ENCODE measurements at regions not wholly inside any gene's neighbourhood (a gene's known extent, or its start where the extent isn't known, plus 50 kb on each side); places are given as distances from the start of the nearest gene placed in this dataset.

DNA sequence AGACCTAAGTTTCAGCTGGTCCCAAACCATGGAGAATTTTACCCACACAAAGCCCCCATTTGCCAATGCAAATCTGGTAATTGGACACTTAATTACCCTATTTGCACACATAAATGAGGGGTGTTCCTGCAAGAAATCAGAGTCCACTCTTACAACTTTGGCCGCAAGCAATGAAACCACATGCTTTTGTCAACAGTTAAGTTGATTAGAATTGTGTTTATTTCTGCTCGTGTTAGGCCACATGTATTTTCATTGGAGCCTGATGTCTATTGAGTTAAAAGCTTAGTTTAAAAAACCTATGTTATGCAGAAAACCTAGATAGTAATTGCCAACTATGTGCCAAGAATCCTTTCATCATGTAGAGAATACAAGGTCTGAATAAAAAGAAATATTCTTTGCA, 153.8 kb upstream of the CMC1 start:
- Histone ChIP-seq H3K4me3 (ENCODE audit: low read length) (no peak overlapping the region), H3K4me1 (ENCODE audit: low read length) (no peaks in the 10 kb centered on the region), H2AFZ (ENCODE audit: low read length) (no peak overlapping the region), H3K9me3 (replicated peaks; ENCODE audit: insufficient read depth, low read length) (no peaks in the 10 kb centered on the region), H4K20me1 (ENCODE audit: insufficient read depth, low read length) (no peaks in the 10 kb centered on the region), H3K27ac (ENCODE audit: low read length) (no peak overlapping the region), H3K36me3 (replicated peaks; ENCODE audit: insufficient read depth, low read length) (no peaks in the 10 kb centered on the region), H3K9ac (ENCODE audit: low read length) (no peak overlapping the region), H3K4me2 (ENCODE audit: low read depth, low read length) (no peak overlapping the region), H3K27me3 (replicated peaks; ENCODE audit: insufficient read depth, low read length) (no peaks in the 10 kb centered on the region), H3K9me2 (replicated peaks; ENCODE audit: insufficient read depth, low read length) (no peaks in the 10 kb centered on the region), H3K79me2 (ENCODE audit: low read length) (no peaks in the 10 kb centered on the region), H3F3A (ENCODE audit: insufficient read depth, low read length) (no peaks in the 10 kb centered on the region)
- DNase-seq, result no peak
- TF ChIP-seq EZH2 (optimal IDR thresholded peaks at IDR 0.05; ENCODE audit: low read depth, low read length), result no peak
- no peak for TF ChIP-seq EZH2phosphoT487 (IDR thresholded peaks at IDR 0.05; ENCODE audit: low read length)
- TF ChIP-seq, protein P1, sequence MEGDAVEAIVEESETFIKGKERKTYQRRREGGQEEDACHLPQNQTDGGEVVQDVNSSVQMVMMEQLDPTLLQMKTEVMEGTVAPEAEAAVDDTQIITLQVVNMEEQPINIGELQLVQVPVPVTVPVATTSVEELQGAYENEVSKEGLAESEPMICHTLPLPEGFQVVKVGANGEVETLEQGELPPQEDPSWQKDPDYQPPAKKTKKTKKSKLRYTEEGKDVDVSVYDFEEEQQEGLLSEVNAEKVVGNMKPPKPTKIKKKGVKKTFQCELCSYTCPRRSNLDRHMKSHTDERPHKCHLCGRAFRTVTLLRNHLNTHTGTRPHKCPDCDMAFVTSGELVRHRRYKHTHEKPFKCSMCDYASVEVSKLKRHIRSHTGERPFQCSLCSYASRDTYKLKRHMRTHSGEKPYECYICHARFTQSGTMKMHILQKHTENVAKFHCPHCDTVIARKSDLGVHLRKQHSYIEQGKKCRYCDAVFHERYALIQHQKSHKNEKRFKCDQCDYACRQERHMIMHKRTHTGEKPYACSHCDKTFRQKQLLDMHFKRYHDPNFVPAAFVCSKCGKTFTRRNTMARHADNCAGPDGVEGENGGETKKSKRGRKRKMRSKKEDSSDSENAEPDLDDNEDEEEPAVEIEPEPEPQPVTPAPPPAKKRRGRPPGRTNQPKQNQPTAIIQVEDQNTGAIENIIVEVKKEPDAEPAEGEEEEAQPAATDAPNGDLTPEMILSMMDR (IDR thresholded peaks at IDR 0.05; ENCODE audit: low read length), result no peak

DNA sequence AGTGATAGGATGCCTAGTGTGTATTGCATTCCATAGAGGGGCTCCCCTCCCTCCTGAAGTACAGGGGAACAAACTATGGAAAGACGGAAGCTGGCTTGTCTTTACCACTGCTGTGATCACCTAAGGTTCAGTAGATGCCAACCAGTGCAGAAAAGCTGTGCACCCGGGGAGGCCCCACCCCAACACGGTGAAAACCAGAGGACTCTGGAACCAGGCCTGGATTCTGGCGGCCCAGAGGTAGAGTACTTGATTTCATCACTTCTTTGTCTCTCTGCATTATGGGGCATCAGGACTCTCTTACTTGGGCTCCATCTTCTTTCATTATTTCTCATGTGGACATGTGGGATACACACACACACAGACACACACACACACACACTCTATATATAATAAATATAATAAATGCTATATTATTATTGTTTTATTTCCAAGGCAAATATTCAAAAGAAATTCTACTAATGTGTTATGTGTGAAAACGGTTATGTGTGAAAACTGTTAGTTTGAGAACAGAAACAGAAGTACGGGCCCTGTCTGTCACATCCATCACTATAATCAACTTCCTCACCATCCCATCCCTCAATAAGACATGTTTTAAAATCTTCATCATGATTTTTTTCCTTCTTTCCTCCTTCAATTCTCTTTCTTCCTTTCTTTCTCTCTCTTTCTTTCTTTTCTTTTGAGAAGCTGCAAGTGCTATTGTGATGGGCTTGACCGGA, 152.4 kb upstream of the CMC1 start:
- no peak for DNase-seq
- Histone ChIP-seq H4K20me1 (ENCODE audit: insufficient read depth, low read length) (no peaks in the 10 kb centered on the region), H3K9ac (ENCODE audit: low read length) (no peak overlapping the region), H2AFZ (ENCODE audit: low read length) (no peak overlapping the region), H3K4me3 (ENCODE audit: low read length) (no peak overlapping the region), H3K9me2 (replicated peaks; ENCODE audit: insufficient read depth, low read length) (no peaks in the 10 kb centered on the region), H3F3A (ENCODE audit: insufficient read depth, low read length) (no peaks in the 10 kb centered on the region), H3K27ac (ENCODE audit: low read length) (no peak overlapping the region), H3K79me2 (ENCODE audit: low read length) (no peaks in the 10 kb centered on the region), H3K4me1 (ENCODE audit: low read length) (no peaks in the 10 kb centered on the region), H3K36me3 (replicated peaks; ENCODE audit: insufficient read depth, low read length) (no peaks in the 10 kb centered on the region), H3K27me3 (replicated peaks; ENCODE audit: insufficient read depth, low read length) (no peaks in the 10 kb centered on the region), H3K4me2 (ENCODE audit: low read depth, low read length) (no peak overlapping the region), H3K9me3 (replicated peaks; ENCODE audit: insufficient read depth, low read length) (no peaks in the 10 kb centered on the region)
- TF ChIP-seq EZH2phosphoT487 (IDR thresholded peaks at IDR 0.05; ENCODE audit: low read length), result no peak
- TF ChIP-seq EZH2 (optimal IDR thresholded peaks at IDR 0.05; ENCODE audit: low read depth, low read length), result no peak
- TF ChIP-seq, protein P1 (IDR thresholded peaks at IDR 0.05; ENCODE audit: low read length), result no peak

DNA sequence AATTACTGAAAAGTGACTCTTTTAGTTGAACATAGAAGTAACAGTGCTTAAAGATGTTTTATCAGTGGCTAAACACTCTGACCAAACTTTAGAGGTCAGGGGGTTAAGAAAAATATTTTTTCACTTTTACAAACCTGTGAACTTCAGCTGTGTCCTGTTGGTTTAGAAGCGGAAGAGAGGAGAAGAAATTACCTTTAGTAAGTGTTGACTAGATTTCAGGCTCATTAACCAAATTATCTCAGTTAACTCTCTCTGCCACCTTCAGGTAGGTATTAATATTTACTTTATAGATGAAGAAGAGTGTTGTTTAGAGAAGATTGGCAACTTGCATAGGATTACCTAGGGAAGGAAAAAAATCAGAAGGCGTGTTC, 151.9 kb upstream of the CMC1 start:
- H3K79me2 ChIP-seq (ENCODE audit: low read length), result no peaks in the 10 kb centered on the region
- H3K9ac ChIP-seq (ENCODE audit: low read length), result no peak overlapping the region
- TF ChIP-seq EZH2phosphoT487 (IDR thresholded peaks at IDR 0.05; ENCODE audit: low read length) (no peak), EZH2 (optimal IDR thresholded peaks at IDR 0.05; ENCODE audit: low read depth, low read length) (no peak)
- TF ChIP-seq, protein P1 (IDR thresholded peaks at IDR 0.05; ENCODE audit: low read length), result no peak
- no peak for DNase-seq
- H3K9me2 ChIP-seq (replicated peaks; ENCODE audit: insufficient read depth, low read length), result no peaks in the 10 kb centered on the region
- no peaks in the 10 kb centered on the region for H3K9me3 ChIP-seq (replicated peaks; ENCODE audit: insufficient read depth, low read length)
- no peaks in the 10 kb centered on the region for H3K4me1 ChIP-seq (ENCODE audit: low read length)
- no peak overlapping the region for H3K27ac ChIP-seq (ENCODE audit: low read length)
- H3F3A ChIP-seq (ENCODE audit: insufficient read depth, low read length), result no peaks in the 10 kb centered on the region
- no peaks in the 10 kb centered on the region for H3K27me3 ChIP-seq (replicated peaks; ENCODE audit: insufficient read depth, low read length)
- H3K36me3 ChIP-seq (replicated peaks; ENCODE audit: insufficient read depth, low read length), result no peaks in the 10 kb centered on the region
- no peaks in the 10 kb centered on the region for H4K20me1 ChIP-seq (ENCODE audit: insufficient read depth, low read length)
- H2AFZ ChIP-seq (ENCODE audit: low read length), result no peak overlapping the region
- H3K4me2 ChIP-seq (ENCODE audit: low read depth, low read length), result no peak overlapping the region
- H3K4me3 ChIP-seq (ENCODE audit: low read length), result no peak overlapping the region
